KMS-11 (cell line): ENCODE measurements at regions not wholly inside any gene's neighbourhood (a gene's known extent, or its start where the extent isn't known, plus 50 kb on each side); places are given as distances from the start of the nearest gene placed in this dataset.

Experiments used
- H2AFZ ChIP-seq: fragments of 200-600 bp; sonication (generic); 2 replicates; pipeline ENCODE4 v1.6.1; 2016; ENCODE audit warnings: antibody characterized with exemption, mixed run types, low read depth
- H3K27ac ChIP-seq: fragments of 200-600 bp; sonication (generic); 2 replicates; pipeline ENCODE4 v1.6.1; 2016; ENCODE audit warnings: mild to moderate bottlenecking, mixed run types
- H3K27me3 ChIP-seq: fragments of 200-600 bp; sonication (generic); 2 replicates; pipeline ENCODE4 v1.6.1; 2017; ENCODE audit warnings: mild to moderate bottlenecking, low read depth, mixed run types, moderate library complexity; ENCODE audit not compliant: insufficient read depth
- H3K36me3 ChIP-seq: fragments of 200-600 bp; sonication (generic); 2 replicates; pipeline ENCODE4 v1.6.1; 2017; ENCODE audit warnings: mild to moderate bottlenecking, mixed run types; ENCODE audit not compliant: insufficient read depth
- H3K4me1 ChIP-seq: fragments of 200-600 bp; sonication (generic); 2 replicates; pipeline ENCODE4 v1.6.1; 2016; ENCODE audit warnings: mild to moderate bottlenecking, low read depth, mixed run types; ENCODE audit not compliant: poor library complexity, severe bottlenecking
- H3K4me2 ChIP-seq: fragments of 200-600 bp; sonication (generic); 2 replicates; pipeline ENCODE4 v1.7.0; 2016; ENCODE audit warnings: mild to moderate bottlenecking, mixed run types
- H3K4me3 ChIP-seq: fragments of 200-600 bp; sonication (generic); IDR thresholded peaks from 2 replicates; pipeline ENCODE4 v1.6.1; 2017; ENCODE audit warnings: low read depth, low read length, mixed read lengths; ENCODE audit not compliant: insufficient read depth
- H3K79me2 ChIP-seq: fragments of 200-600 bp; sonication (generic); 2 replicates; pipeline ENCODE4 v1.6.1; 2016; ENCODE audit warnings: low read depth, mixed run types; ENCODE audit not compliant: insufficient read depth
- H3K9ac ChIP-seq: fragments of 200-600 bp; sonication (generic); 2 replicates; pipeline ENCODE4 v1.6.1; 2016; ENCODE audit warnings: mild to moderate bottlenecking, mixed run types
- H4K20me1 ChIP-seq: fragments of 200-600 bp; sonication (generic); 2 replicates; pipeline ENCODE4 v1.6.1; 2016; ENCODE audit warnings: mild to moderate bottlenecking, mixed run types; ENCODE audit not compliant: insufficient read depth
- TF ChIP-seq, protein P1 (sequence below): fragments of 200-600 bp; sonication (generic); conservative IDR thresholded peaks from 2 replicates; pipeline ENCODE4 v1.6.1; 2017; ENCODE audit warnings: low read depth, mild to moderate bottlenecking, antibody characterized with exemption, low read length, moderate library complexity, mixed read lengths

DNA sequence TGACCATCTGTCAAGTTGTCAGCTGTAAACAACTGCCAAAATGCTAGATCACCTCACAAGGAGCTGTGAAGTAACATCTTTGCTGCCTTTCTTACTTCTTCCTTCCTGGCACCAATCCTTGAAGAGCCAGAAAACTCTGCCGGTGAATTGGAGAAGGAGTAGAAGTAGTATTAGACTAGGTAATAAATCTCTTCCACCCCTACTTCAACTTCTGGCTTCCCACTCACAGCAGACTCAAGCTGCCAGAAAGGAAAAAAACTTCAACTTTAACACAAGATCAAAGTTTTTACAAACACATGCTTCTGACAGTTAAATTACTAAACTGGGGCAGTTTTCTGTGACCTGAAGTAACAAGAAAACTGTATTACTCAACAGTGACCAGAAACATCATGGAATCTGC, 164.7 kb upstream of the SLC7A11 start:
- TF ChIP-seq, protein P1, sequence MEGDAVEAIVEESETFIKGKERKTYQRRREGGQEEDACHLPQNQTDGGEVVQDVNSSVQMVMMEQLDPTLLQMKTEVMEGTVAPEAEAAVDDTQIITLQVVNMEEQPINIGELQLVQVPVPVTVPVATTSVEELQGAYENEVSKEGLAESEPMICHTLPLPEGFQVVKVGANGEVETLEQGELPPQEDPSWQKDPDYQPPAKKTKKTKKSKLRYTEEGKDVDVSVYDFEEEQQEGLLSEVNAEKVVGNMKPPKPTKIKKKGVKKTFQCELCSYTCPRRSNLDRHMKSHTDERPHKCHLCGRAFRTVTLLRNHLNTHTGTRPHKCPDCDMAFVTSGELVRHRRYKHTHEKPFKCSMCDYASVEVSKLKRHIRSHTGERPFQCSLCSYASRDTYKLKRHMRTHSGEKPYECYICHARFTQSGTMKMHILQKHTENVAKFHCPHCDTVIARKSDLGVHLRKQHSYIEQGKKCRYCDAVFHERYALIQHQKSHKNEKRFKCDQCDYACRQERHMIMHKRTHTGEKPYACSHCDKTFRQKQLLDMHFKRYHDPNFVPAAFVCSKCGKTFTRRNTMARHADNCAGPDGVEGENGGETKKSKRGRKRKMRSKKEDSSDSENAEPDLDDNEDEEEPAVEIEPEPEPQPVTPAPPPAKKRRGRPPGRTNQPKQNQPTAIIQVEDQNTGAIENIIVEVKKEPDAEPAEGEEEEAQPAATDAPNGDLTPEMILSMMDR = no peak
- no peaks in the 10 kb centered on the region for H3K4me1 ChIP-seq
- no peaks in the 10 kb centered on the region for H4K20me1 ChIP-seq
- H3K9ac ChIP-seq = no peak overlapping the region
- H3K4me2 ChIP-seq = no peak overlapping the region
- H3K36me3 ChIP-seq = no peaks in the 10 kb centered on the region
- no peak overlapping the region for H3K4me3 ChIP-seq
- no peaks in the 10 kb centered on the region for H3K79me2 ChIP-seq
- H2AFZ ChIP-seq = no peak overlapping the region
- no peak overlapping the region for H3K27ac ChIP-seq
- H3K27me3 ChIP-seq = no peaks in the 10 kb centered on the region

DNA sequence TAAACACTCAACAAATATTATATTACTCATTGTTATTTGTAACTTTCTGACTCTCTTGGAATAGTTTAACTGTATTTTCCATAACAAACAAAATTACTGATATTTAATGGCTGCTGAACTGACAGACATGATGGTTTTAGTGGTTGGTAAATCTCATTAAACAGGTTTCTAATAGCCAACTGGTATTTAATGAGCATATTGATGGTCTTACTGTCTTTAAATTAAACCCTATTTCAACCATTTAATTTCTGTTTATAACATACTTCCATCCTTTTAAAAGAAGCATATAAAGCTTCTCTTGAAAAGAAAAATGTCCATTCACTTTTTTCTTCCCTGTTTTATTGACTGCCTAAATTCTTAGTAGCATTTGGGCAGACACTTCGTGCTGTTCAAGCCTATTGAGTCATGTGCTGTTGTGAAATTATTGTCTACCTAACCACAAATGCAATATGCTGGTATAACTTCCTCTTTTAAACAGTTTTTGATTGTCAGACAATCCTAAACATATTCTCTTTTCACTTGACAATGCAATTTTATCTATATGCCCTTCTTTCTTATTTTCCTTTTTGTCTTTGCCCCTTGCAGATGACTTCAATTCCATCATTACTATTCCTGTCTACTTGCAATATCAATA, 163.9 kb upstream of the SLC7A11 start:
- no peaks in the 10 kb centered on the region for H3K4me1 ChIP-seq
- H3K4me2 ChIP-seq = no peak overlapping the region
- H3K9ac ChIP-seq = no peak overlapping the region
- H4K20me1 ChIP-seq = no peaks in the 10 kb centered on the region
- no peak overlapping the region for H3K27ac ChIP-seq
- TF ChIP-seq, protein P1 = no peak
- H2AFZ ChIP-seq = no peak overlapping the region
- no peak overlapping the region for H3K4me3 ChIP-seq
- no peaks in the 10 kb centered on the region for H3K27me3 ChIP-seq
- no peaks in the 10 kb centered on the region for H3K79me2 ChIP-seq
- H3K36me3 ChIP-seq = no peaks in the 10 kb centered on the region

DNA sequence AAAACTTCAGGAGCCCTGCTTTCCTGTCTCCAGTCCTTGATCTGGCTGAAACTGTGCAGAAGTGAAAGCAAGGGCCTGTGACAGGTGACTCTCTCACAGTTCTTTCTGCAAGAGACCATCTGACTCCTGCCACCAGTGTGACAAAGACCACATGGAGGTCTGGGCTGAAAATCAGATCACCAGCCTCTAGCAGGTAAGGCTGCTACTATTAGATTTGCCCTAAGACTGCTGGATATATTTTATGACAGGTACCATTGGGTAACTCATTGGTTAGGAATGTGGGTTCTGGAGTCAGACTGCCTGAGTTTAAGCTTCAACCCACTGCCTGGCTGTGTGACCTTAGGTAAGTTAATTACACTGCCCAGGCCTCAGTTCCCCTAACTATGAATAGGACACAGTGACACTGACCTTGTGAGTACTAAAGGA, 163.3 kb upstream of the SLC7A11 start:
- H3K79me2 ChIP-seq = no peaks in the 10 kb centered on the region
- no peak overlapping the region for H3K27ac ChIP-seq
- TF ChIP-seq, protein P1 = no peak
- no peaks in the 10 kb centered on the region for H3K4me1 ChIP-seq
- no peaks in the 10 kb centered on the region for H3K36me3 ChIP-seq
- no peaks in the 10 kb centered on the region for H4K20me1 ChIP-seq
- H3K9ac ChIP-seq = no peak overlapping the region
- no peaks in the 10 kb centered on the region for H3K27me3 ChIP-seq
- no peak overlapping the region for H2AFZ ChIP-seq
- no peak overlapping the region for H3K4me3 ChIP-seq
- H3K4me2 ChIP-seq = no peak overlapping the region

DNA sequence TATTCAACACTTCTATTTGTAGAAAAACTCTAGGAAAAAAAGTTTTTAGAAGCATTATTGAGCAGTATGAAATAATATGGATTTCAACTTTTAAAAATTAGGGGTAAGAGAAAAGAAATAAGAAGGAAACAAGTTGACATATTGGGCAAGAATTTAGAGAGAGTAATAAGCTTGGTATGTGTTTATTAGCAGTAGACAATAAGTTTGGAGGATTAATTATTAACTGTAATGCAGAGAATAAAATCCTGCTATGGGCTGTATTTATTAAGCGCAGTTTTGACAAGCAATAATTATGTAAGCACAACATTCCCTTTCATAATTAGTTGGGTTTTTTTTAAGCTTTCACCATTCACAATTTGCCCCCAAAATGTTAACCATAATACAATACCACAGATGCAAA, 162.7 kb upstream of the SLC7A11 start:
- H3K27ac ChIP-seq = no peak overlapping the region
- no peak overlapping the region for H3K4me3 ChIP-seq
- H2AFZ ChIP-seq = no peak overlapping the region
- TF ChIP-seq, protein P1 = no peak
- no peaks in the 10 kb centered on the region for H3K79me2 ChIP-seq
- H3K4me1 ChIP-seq = no peaks in the 10 kb centered on the region
- no peaks in the 10 kb centered on the region for H3K36me3 ChIP-seq
- H3K9ac ChIP-seq = no peak overlapping the region
- no peaks in the 10 kb centered on the region for H3K27me3 ChIP-seq
- H3K4me2 ChIP-seq = no peak overlapping the region
- no peaks in the 10 kb centered on the region for H4K20me1 ChIP-seq
